ENCODE measurements at regions not wholly inside any gene's neighbourhood (a gene's known extent, or its start where the extent isn't known, plus 50 kb on each side); places are given as distances from the start of the nearest gene placed in this dataset.

GRCh38 chr13:97148894-97149293, 73.2 kb upstream of the MBNL2 start:
- Histone ChIP-seq H3K27me3 (replicated peaks in 1 of 4; ENCODE audit: control extremely low read depth in 1 of 4, control insufficient read depth in 3 of 4, insufficient read depth in 4 of 4, low read length in 3 of 4) (peaks cover 0 to 5% (median 3%) of the 10 kb centered on the region in 4 experiments), H3K9me3 (ENCODE audit: control extremely low read depth in 1 of 3, control insufficient read depth in 2 of 3, insufficient read depth in 1 of 3, low read length in 2 of 3) (no peaks in the 10 kb centered on the region), H2AFZ (ENCODE audit: insufficient read depth, low read depth, low read length, poor library complexity, severe bottlenecking) (no peak overlapping the region), H3K4me1 (ENCODE audit: control insufficient read depth in 2 of 2, insufficient read depth in 2 of 2, low read length in 2 of 2) (no peaks in the 10 kb centered on the region), H3K27ac (ENCODE audit: low read length in 2 of 2) (no peak overlapping the region), H3K36me3 (replicated peaks in 1 of 2; ENCODE audit: control extremely low read depth in 1 of 2, control insufficient read depth in 1 of 2, extremely low read depth in 1 of 2, insufficient read depth in 2 of 2, low read length in 1 of 2) (no peaks in the 10 kb centered on the region), H3K9ac (ENCODE audit: low read length) (no peak overlapping the region), H3K79me2 (ENCODE audit: control insufficient read depth, insufficient read depth, low read length) (no peaks in the 10 kb centered on the region), H3K4me2 (replicated peaks; ENCODE audit: low read depth, low read length, poor library complexity, severe bottlenecking) (no peak overlapping the region), H3K4me3 (ENCODE audit: control extremely low read depth in 1 of 5, extremely low read depth in 1 of 5, insufficient read depth in 1 of 5, low read depth in 2 of 5, low read length in 4 of 5) (no peak overlapping the region), H4K20me1 (ENCODE audit: control insufficient read depth, insufficient read depth, low read length, poor library complexity, severe bottlenecking) (no peaks in the 10 kb centered on the region)
- no peak for TF ChIP-seq CTCF (IDR thresholded peaks at IDR 0.05)
- TF ChIP-seq EZH2 (IDR thresholded peaks at IDR 0.05; ENCODE audit: borderline replicate concordance, insufficient read depth, low read depth, low read length, poor library complexity, severe bottlenecking), result no peak
- 92% methylated on average over 2 of the region's 4 CpGs for WGBS (ENCODE audit: insufficient coverage)
- ChIA-PET CTCF (no interaction called here), POLR2A (no interaction called here)
- no peaks in the 10 kb centered on the region for H3K9me3 Mint-ChIP-seq (ENCODE audit: insufficient read depth)
- intact Hi-C loops (cut with micrococcal nuclease), result no loop called here
- H3K4me3 Mint-ChIP-seq, result no peak overlapping the region
- H3K4me1 Mint-ChIP-seq, result no peaks in the 10 kb centered on the region
- no peak overlapping the region for H3K27ac Mint-ChIP-seq
- peaks cover 42% of the 10 kb centered on the region for H3K27me3 Mint-ChIP-seq
- DNase-seq (no peak), ATAC-seq (ENCODE audit: low read depth) (no peak)

- 100% methylated on average over 1 of the region's 2 CpGs for WGBS (ENCODE audit: insufficient coverage)
- Histone ChIP-seq H3K79me2 (ENCODE audit: control insufficient read depth, insufficient read depth, low read length) (no peaks in the 10 kb centered on the region), H3K4me1 (ENCODE audit: control insufficient read depth in 2 of 2, insufficient read depth in 2 of 2, low read length in 2 of 2) (no peaks in the 10 kb centered on the region), H3K9me3 (ENCODE audit: control extremely low read depth in 1 of 3, control insufficient read depth in 2 of 3, insufficient read depth in 1 of 3, low read length in 2 of 3) (peaks cover 0 to 1% (median 0%) of the 10 kb centered on the region in 3 donors), H3K27me3 (replicated peaks in 1 of 4; ENCODE audit: control extremely low read depth in 1 of 4, control insufficient read depth in 3 of 4, insufficient read depth in 4 of 4, low read length in 3 of 4) (peaks cover 0 to 5% (median 0%) of the 10 kb centered on the region in 4 experiments), H3K4me3 (ENCODE audit: control extremely low read depth in 1 of 5, extremely low read depth in 1 of 5, insufficient read depth in 1 of 5, low read depth in 2 of 5, low read length in 4 of 5) (no peak overlapping the region), H3K4me2 (replicated peaks; ENCODE audit: low read depth, low read length, poor library complexity, severe bottlenecking) (no peak overlapping the region), H2AFZ (ENCODE audit: insufficient read depth, low read depth, low read length, poor library complexity, severe bottlenecking) (no peak overlapping the region), H4K20me1 (ENCODE audit: control insufficient read depth, insufficient read depth, low read length, poor library complexity, severe bottlenecking) (no peaks in the 10 kb centered on the region), H3K27ac (ENCODE audit: low read length in 2 of 2) (no peak overlapping the region), H3K9ac (ENCODE audit: low read length) (no peak overlapping the region), H3K36me3 (replicated peaks in 1 of 2; ENCODE audit: control extremely low read depth in 1 of 2, control insufficient read depth in 1 of 2, extremely low read depth in 1 of 2, insufficient read depth in 2 of 2, low read length in 1 of 2) (no peaks in the 10 kb centered on the region)
- H3K9me3 Mint-ChIP-seq (ENCODE audit: insufficient read depth), result no peaks in the 10 kb centered on the region
- H3K4me1 Mint-ChIP-seq, result no peaks in the 10 kb centered on the region
- intact Hi-C loops (cut with micrococcal nuclease), result no loop called here
- TF ChIP-seq CTCF (IDR thresholded peaks at IDR 0.05) (no peak), EZH2 (IDR thresholded peaks at IDR 0.05; ENCODE audit: borderline replicate concordance, insufficient read depth, low read depth, low read length, poor library complexity, severe bottlenecking) (no peak)
- CTCF ChIA-PET, result no interaction called here
- peaks cover 18% of the 10 kb centered on the region for H3K27me3 Mint-ChIP-seq
- DNase-seq (no peak), ATAC-seq (ENCODE audit: low read depth) (no peak)
- no peak overlapping the region for H3K27ac Mint-ChIP-seq
- POLR2A ChIA-PET, result no interaction called here
- H3K4me3 Mint-ChIP-seq, result no peak overlapping the region
Observed at GRCh38 chr13:97160421-97160820, 61.7 kb upstream of the MBNL2 start.

Measured in B cell (primary cell).